Stimulated activated memory B cell treated with anti-CD40 and anti-IgM and Interleukin-4, amounts not matched to agents 10 μg/mL and 1 μg/mL and 100 μg/mL, for 72 hours (primary cell): ENCODE measurements at regions not wholly inside any gene's neighbourhood (a gene's known extent, or its start where the extent isn't known, plus 50 kb on each side); places are given as distances from the start of the nearest gene placed in this dataset.

ENCODE experiments used
- ATAC-seq: fragments of 150-1000 bp; cut with Tn5 transposase; 2 replicates; pipeline ENCODE4 v1.10.0; 2021
- H3K27ac Mint-ChIP-seq: one replicate; pipeline ENCODE4 v1.8.0; 2022; ENCODE audit warnings: mild to moderate bottlenecking, mixed read lengths
- H3K27me3 Mint-ChIP-seq: one replicate; pipeline ENCODE4 v1.8.0; 2022; ENCODE audit warnings: mixed read lengths
- H3K36me3 Mint-ChIP-seq: one replicate; pipeline ENCODE4 v1.8.0; 2022; ENCODE audit warnings: mixed read lengths
- H3K4me1 Mint-ChIP-seq: one replicate; pipeline ENCODE4 v1.8.0; 2022; ENCODE audit warnings: mixed read lengths
- H3K4me3 Mint-ChIP-seq: one replicate; pipeline ENCODE4 v1.8.0; 2022; ENCODE audit warnings: mild to moderate bottlenecking, moderate library complexity, mixed read lengths
- H3K9me3 Mint-ChIP-seq: one replicate; pipeline ENCODE4 v1.8.0; 2022; ENCODE audit warnings: mixed read lengths

DNA sequence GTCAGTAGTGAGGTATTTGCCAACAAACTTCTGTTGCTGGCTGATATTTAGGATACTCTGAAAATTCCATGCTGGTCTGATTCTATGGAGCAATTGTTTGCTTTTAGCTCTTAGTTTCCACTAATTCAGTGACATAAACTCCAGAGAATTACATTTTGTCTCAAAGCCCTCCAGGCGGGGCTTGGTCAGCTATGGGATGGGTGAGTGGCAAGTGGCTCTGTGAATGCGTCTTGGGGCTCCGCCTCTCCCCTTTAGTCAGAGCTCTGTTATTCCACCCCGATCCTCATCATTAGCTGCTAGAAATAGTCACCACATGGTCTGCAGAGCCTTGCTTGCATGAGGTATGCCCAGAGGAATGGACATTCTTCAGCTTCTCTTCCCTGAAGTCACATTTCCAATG lies 540.6 kb downstream of the QKI start:
- no peak overlapping the region for H3K4me3 Mint-ChIP-seq
- no peaks in the 10 kb centered on the region for H3K4me1 Mint-ChIP-seq
- H3K36me3 Mint-ChIP-seq: no peaks in the 10 kb centered on the region
- no peak overlapping the region for H3K27ac Mint-ChIP-seq
- H3K9me3 Mint-ChIP-seq: no peaks in the 10 kb centered on the region
- H3K27me3 Mint-ChIP-seq: peaks cover 48% of the 10 kb centered on the region
- ATAC-seq: no peak

GRCh38 chr6:163954088-163954775 lies 539.7 kb downstream of the QKI start:
- ATAC-seq: no peak
- H3K9me3 Mint-ChIP-seq: no peaks in the 10 kb centered on the region
- peaks cover 41% of the 10 kb centered on the region for H3K27me3 Mint-ChIP-seq
- no peak overlapping the region for H3K4me3 Mint-ChIP-seq
- no peak overlapping the region for H3K27ac Mint-ChIP-seq
- H3K4me1 Mint-ChIP-seq: no peaks in the 10 kb centered on the region
- H3K36me3 Mint-ChIP-seq: no peaks in the 10 kb centered on the region

DNA sequence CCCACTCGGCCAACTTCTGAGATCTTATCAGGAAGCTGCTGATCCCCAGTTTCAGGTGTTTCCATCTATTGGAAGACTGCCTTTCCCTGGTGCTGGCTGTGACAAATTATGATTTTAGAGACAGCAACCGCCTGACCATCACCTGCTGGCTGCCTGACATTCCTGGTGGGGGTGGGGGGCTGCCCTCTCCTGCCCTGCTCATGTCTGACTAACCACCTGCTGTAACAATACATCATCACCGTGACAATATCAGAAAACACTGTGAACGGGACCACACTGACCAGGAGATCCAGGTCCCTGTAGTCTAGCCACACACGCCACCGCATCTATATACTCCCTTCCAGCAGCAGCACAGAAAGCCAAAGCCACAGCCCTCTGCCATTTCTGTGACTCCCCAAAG lies 537.5 kb downstream of the QKI start:
- H3K4me3 Mint-ChIP-seq: no peak overlapping the region
- no peaks in the 10 kb centered on the region for H3K36me3 Mint-ChIP-seq
- no peaks in the 10 kb centered on the region for H3K9me3 Mint-ChIP-seq
- no peak for ATAC-seq
- no peaks in the 10 kb centered on the region for H3K4me1 Mint-ChIP-seq
- H3K27me3 Mint-ChIP-seq: peaks cover 52% of the 10 kb centered on the region
- H3K27ac Mint-ChIP-seq: no peak overlapping the region

GRCh38 chr6:163951326-163951725 lies 536.8 kb downstream of the QKI start:
- no peak for ATAC-seq
- H3K36me3 Mint-ChIP-seq: no peaks in the 10 kb centered on the region
- peaks cover 46% of the 10 kb centered on the region for H3K27me3 Mint-ChIP-seq
- no peaks in the 10 kb centered on the region for H3K4me1 Mint-ChIP-seq
- H3K4me3 Mint-ChIP-seq: no peak overlapping the region
- H3K9me3 Mint-ChIP-seq: no peaks in the 10 kb centered on the region
- H3K27ac Mint-ChIP-seq: no peak overlapping the region

DNA sequence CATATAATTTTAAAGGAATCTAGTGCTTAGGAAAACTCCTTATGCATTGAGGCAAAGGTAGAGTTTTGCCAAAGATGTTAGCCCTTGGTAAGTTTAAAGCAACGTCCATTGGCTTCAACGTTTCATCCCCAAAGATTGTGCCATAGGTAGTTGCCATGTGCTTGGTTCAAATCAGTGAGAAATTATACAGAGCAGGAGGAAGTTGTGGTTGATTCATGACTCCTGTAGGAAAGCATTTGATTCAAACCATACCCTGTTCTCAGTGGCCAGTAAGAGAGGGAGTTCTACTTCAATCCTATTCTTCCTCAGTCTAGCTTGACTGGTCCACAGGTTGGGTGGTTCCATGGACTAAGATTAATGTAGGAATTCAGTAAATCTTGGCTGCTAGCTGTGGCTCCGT lies 535.6 kb downstream of the QKI start:
- Mint-ChIP-seq H3K4me3 (no peak overlapping the region), H3K4me1 (no peaks in the 10 kb centered on the region), H3K9me3 (no peaks in the 10 kb centered on the region), H3K36me3 (no peaks in the 10 kb centered on the region), H3K27ac (no peak overlapping the region), H3K27me3 (peaks cover 36% of the 10 kb centered on the region)
- ATAC-seq: no peak

- Mint-ChIP-seq H3K4me1 (no peaks in the 10 kb centered on the region), H3K27me3 (peaks cover 38% of the 10 kb centered on the region), H3K27ac (no peak overlapping the region), H3K9me3 (no peaks in the 10 kb centered on the region), H3K36me3 (no peaks in the 10 kb centered on the region), H3K4me3 (no peak overlapping the region)
- no peak for ATAC-seq
These were observed 534.9 kb downstream of the QKI start for GRCh38 chr6:163949431-163949830.

DNA sequence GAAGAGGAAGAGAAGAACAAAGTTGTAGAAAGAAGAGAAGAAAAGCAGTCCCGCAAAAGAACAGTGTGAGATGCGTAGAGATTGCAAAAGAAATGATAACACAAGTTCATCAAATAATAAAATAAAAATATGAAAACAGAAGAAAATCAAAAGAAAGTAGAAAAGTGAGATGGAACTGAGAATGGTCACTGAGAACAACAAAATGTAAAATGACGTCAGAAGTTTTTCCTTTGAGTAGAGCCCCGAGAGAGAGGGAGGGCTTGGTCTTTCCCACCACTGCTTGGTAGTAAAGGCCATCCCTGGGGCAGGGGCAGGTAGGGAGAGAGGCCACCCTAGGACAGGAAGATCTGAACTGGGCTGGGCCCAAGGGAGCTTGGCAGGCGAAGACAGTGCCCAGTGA lies 533.7 kb downstream of the QKI start:
- Mint-ChIP-seq H3K27me3 (peaks cover 35% of the 10 kb centered on the region), H3K36me3 (no peaks in the 10 kb centered on the region), H3K4me3 (no peak overlapping the region), H3K9me3 (no peaks in the 10 kb centered on the region), H3K4me1 (peaks cover 8% of the 10 kb centered on the region), H3K27ac (no peak overlapping the region)
- ATAC-seq: no peak

DNA sequence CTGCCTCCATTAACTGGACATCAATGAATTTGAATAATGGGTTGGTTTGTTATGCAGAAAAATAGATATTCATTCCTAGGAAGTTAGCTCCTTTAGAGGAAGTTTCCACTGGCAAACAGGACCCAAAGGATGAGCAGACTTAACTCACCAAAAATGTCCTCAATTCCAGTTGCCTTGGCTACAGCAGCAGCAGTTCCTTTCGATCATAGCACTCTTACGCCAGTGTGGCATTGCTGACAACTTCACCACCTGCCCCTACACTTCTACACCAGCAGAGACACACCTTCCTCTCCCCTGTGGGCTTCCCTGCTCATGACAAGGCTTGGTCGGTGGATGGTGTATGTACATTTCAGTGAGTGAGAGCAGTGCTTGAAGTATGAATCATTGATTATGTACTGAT lies 532.8 kb downstream of the QKI start:
- ATAC-seq: no peak
- Mint-ChIP-seq H3K36me3 (no peaks in the 10 kb centered on the region), H3K9me3 (no peaks in the 10 kb centered on the region), H3K4me1 (peaks cover 10% of the 10 kb centered on the region), H3K27me3 (peaks cover 31% of the 10 kb centered on the region), H3K27ac (no peak overlapping the region), H3K4me3 (no peak overlapping the region)

GRCh38 chr6:163946437-163946836 lies 531.9 kb downstream of the QKI start:
- peaks cover 39% of the 10 kb centered on the region for H3K27me3 Mint-ChIP-seq
- H3K4me1 Mint-ChIP-seq: peaks cover 10% of the 10 kb centered on the region
- H3K9me3 Mint-ChIP-seq: no peaks in the 10 kb centered on the region
- no peak overlapping the region for H3K27ac Mint-ChIP-seq
- no peak for ATAC-seq
- no peak overlapping the region for H3K4me3 Mint-ChIP-seq
- no peaks in the 10 kb centered on the region for H3K36me3 Mint-ChIP-seq

GRCh38 chr6:163945808-163946207 lies 531.3 kb downstream of the QKI start:
- no peak for ATAC-seq
- H3K4me3 Mint-ChIP-seq: no peak overlapping the region
- peaks cover 10% of the 10 kb centered on the region for H3K4me1 Mint-ChIP-seq
- H3K36me3 Mint-ChIP-seq: no peaks in the 10 kb centered on the region
- H3K27me3 Mint-ChIP-seq: peaks cover 46% of the 10 kb centered on the region
- H3K27ac Mint-ChIP-seq: no peak overlapping the region
- H3K9me3 Mint-ChIP-seq: no peaks in the 10 kb centered on the region

DNA sequence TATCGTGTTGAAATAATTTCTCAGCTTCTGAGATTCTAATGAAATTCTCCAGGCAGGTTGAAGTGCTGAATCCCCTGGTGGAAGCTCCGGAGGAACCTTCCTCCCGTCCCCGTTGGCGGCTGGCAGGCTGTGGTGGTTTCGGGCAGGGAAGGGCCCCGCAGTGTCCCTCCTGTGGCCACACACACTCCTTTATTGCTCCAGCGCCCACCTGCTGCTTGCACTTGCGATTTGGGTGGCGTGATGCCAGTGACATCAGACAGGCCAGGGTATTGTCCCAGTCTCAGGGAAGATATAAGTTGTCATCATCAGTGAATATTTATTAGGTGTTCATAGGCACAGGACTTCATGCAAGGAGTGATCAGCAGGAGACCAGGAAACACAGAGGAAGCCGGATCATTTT lies 530.4 kb downstream of the QKI start:
- no peak for ATAC-seq
- Mint-ChIP-seq H3K4me3 (no peak overlapping the region), H3K27ac (no peak overlapping the region), H3K9me3 (no peaks in the 10 kb centered on the region), H3K4me1 (peaks cover 10% of the 10 kb centered on the region), H3K36me3 (no peaks in the 10 kb centered on the region), H3K27me3 (peaks cover 55% of the 10 kb centered on the region)

- Mint-ChIP-seq H3K9me3 (no peaks in the 10 kb centered on the region), H3K4me1 (peaks cover 10% of the 10 kb centered on the region), H3K36me3 (no peaks in the 10 kb centered on the region), H3K27me3 (peaks cover 57% of the 10 kb centered on the region), H3K4me3 (no peak overlapping the region), H3K27ac (no peak overlapping the region)
- ATAC-seq: no peak
These were observed 529.3 kb downstream of the QKI start for GRCh38 chr6:163943607-163944385.

GRCh38 chr6:163942790-163943189 lies 528.3 kb downstream of the QKI start:
- Mint-ChIP-seq H3K9me3 (no peaks in the 10 kb centered on the region), H3K27ac (no peak overlapping the region), H3K36me3 (no peaks in the 10 kb centered on the region), H3K4me1 (peaks cover 10% of the 10 kb centered on the region), H3K27me3 (peaks cover 54% of the 10 kb centered on the region), H3K4me3 (no peak overlapping the region)
- no peak for ATAC-seq

DNA sequence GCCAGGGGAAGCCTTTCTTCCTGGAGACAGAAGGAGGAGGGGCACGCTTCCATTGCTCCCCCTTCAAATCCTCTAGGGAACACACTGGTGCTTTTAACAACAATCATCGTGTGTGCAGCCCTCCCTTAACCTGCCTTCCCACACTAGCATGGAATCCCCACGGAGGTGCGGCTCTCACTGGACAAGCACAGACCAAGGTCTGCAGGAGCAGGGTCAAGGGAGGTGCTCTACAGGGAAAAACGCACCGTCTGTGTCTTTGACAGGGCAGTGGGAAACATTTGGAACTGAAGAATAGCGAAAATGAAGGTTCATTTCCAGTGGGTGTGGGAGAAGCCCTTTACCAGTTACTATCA lies 527.1 kb downstream of the QKI start:
- no peaks in the 10 kb centered on the region for H3K9me3 Mint-ChIP-seq
- peaks cover 46% of the 10 kb centered on the region for H3K27me3 Mint-ChIP-seq
- ATAC-seq: no peak
- no peak overlapping the region for H3K4me3 Mint-ChIP-seq
- peaks cover 10% of the 10 kb centered on the region for H3K4me1 Mint-ChIP-seq
- H3K27ac Mint-ChIP-seq: no peak overlapping the region
- no peaks in the 10 kb centered on the region for H3K36me3 Mint-ChIP-seq

DNA sequence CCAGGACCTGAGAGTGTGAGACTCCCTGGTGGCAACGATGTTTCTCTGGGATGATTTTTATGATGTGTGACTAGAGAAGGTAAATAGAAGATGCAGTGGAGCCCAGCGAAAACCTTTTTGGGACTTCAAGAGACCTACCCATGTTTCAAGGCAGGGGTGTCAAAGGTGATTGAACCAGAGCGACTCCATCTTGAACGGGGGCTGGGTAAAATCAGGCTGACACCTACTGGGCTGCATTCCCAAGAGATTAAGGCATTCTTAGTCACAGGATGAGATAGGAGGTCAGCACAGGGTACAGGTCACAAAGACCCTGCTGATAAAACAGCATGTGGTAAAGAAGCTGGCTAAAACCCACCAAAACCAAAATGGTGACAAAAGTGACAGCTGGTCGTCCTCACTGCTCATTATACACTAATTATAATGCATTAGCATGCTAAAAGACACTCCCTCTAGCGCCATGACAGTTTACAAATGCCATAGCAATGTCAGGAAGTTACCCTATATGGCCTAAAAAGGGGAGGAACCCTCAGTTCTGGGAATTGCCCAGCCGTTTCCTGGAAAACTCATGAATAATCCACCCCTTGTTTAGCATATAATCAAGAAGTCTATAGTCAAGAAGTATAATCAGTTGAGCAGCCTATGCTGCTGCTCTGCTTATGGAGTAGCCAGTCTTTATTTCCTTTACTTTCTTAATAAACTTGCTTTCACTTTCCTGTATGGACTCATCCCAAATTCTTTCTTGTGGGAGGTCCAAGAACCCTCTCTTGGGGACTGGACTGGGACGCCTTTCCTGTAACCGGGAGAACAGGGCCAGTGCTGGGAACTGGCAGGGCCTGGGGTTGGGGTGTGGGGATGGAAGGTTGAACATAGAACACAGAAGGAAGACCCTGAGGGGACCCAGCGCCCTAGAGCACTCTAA lies 526.4 kb downstream of the QKI start:
- Mint-ChIP-seq H3K4me3 (no peak overlapping the region), H3K27me3 (peaks cover 46% of the 10 kb centered on the region), H3K27ac (no peak overlapping the region), H3K4me1 (peaks cover 10% of the 10 kb centered on the region), H3K36me3 (no peaks in the 10 kb centered on the region), H3K9me3 (no peaks in the 10 kb centered on the region)
- no peak for ATAC-seq
